ENCODE measurements at regions not wholly inside any gene's neighbourhood (a gene's known extent, or its start where the extent isn't known, plus 50 kb on each side); places are given as distances from the start of the nearest gene placed in this dataset.

GRCh38 chr4:14054391-14054790 is 426.9 kb upstream of the BOD1L1 start:
- no peak for TF ChIP-seq CTCF (IDR thresholded peaks at IDR 0.05; ENCODE audit: insufficient read depth, low read depth, low read length, missing control alignments)
- H3K4me3 ChIP-seq (ENCODE audit: low read depth, low read length) = no peak overlapping the region
- no peak for DNase-seq (ENCODE audit: low read depth)

GRCh38 chr4:14059006-14059405 is 431.5 kb upstream of the BOD1L1 start:
- H3K4me3 ChIP-seq (ENCODE audit: low read depth, low read length) = no peak overlapping the region
- no peak for TF ChIP-seq CTCF (IDR thresholded peaks at IDR 0.05; ENCODE audit: insufficient read depth, low read depth, low read length, missing control alignments)
- no peak for DNase-seq (ENCODE audit: low read depth)

- DNase-seq (ENCODE audit: low read depth) = no peak
- H3K4me3 ChIP-seq (ENCODE audit: low read depth, low read length) = no peak overlapping the region
- TF ChIP-seq CTCF (IDR thresholded peaks at IDR 0.05; ENCODE audit: insufficient read depth, low read depth, low read length, missing control alignments) = no peak
Measured at GRCh38 chr4:14064984-14065383, 437.5 kb upstream of the BOD1L1 start.

GRCh38 chr4:14065406-14065805 is 437.9 kb upstream of the BOD1L1 start:
- H3K4me3 ChIP-seq (ENCODE audit: low read depth, low read length) = no peak overlapping the region
- no peak for TF ChIP-seq CTCF (IDR thresholded peaks at IDR 0.05; ENCODE audit: insufficient read depth, low read depth, low read length, missing control alignments)
- no peak for DNase-seq (ENCODE audit: low read depth)

- TF ChIP-seq CTCF (IDR thresholded peaks at IDR 0.05; ENCODE audit: insufficient read depth, low read depth, low read length, missing control alignments) = no peak
- H3K4me3 ChIP-seq (ENCODE audit: low read depth, low read length) = no peak overlapping the region
- DNase-seq (ENCODE audit: low read depth) = no peak
Measured at GRCh38 chr4:14066979-14067378, 439.5 kb upstream of the BOD1L1 start.

GRCh38 chr4:14069886-14070285 is 442.4 kb upstream of the BOD1L1 start:
- H3K4me3 ChIP-seq (ENCODE audit: low read depth, low read length) = no peak overlapping the region
- no peak for TF ChIP-seq CTCF (IDR thresholded peaks at IDR 0.05; ENCODE audit: insufficient read depth, low read depth, low read length, missing control alignments)
- DNase-seq (ENCODE audit: low read depth) = no peak

GRCh38 chr4:14070289-14070880 is 442.9 kb upstream of the BOD1L1 start:
- TF ChIP-seq CTCF (IDR thresholded peaks at IDR 0.05; ENCODE audit: insufficient read depth, low read depth, low read length, missing control alignments) = no peak
- H3K4me3 ChIP-seq (ENCODE audit: low read depth, low read length) = no peak overlapping the region
- no peak for DNase-seq (ENCODE audit: low read depth)

Data from GM12865 (cell line).